ENCODE measurements at regions not wholly inside any gene's neighbourhood (a gene's known extent, or its start where the extent isn't known, plus 50 kb on each side); places are given as distances from the start of the nearest gene placed in this dataset.

DNA sequence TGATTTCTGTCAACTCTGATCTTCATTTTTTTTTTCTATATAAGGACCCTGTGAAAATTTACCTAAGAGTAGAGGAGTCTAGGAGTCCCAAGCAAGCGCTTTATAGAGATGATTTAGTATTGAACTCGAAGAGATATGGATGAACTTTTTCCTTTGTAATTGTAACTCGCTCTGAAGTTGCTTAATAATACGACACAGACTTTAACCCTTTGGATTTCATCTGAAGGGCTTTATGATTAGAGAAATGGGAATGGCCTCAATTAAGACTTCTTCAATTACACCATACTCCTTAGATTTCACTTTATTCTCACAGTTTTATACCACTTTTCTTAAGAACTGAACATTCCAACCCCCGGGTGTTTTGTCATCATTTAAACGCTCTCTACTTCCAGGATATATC lies 647.7 kb downstream of the HTR1A start:
- TF ChIP-seq, protein P1, sequence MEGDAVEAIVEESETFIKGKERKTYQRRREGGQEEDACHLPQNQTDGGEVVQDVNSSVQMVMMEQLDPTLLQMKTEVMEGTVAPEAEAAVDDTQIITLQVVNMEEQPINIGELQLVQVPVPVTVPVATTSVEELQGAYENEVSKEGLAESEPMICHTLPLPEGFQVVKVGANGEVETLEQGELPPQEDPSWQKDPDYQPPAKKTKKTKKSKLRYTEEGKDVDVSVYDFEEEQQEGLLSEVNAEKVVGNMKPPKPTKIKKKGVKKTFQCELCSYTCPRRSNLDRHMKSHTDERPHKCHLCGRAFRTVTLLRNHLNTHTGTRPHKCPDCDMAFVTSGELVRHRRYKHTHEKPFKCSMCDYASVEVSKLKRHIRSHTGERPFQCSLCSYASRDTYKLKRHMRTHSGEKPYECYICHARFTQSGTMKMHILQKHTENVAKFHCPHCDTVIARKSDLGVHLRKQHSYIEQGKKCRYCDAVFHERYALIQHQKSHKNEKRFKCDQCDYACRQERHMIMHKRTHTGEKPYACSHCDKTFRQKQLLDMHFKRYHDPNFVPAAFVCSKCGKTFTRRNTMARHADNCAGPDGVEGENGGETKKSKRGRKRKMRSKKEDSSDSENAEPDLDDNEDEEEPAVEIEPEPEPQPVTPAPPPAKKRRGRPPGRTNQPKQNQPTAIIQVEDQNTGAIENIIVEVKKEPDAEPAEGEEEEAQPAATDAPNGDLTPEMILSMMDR (IDR thresholded peaks at IDR 0.05), result no peak
- TF ChIP-seq POLR2A (IDR thresholded peaks at IDR 0.05), result no peak
